RKO (cell line): ENCODE measurements at regions not wholly inside any gene's neighbourhood (a gene's known extent, or its start where the extent isn't known, plus 50 kb on each side); places are given as distances from the start of the nearest gene placed in this dataset.

Experiments
- DNase-seq: peaks from one replicate; pipeline ENCODE4 v3.0.0-alpha.2; 2016; ENCODE audit warnings: low spot score

DNA sequence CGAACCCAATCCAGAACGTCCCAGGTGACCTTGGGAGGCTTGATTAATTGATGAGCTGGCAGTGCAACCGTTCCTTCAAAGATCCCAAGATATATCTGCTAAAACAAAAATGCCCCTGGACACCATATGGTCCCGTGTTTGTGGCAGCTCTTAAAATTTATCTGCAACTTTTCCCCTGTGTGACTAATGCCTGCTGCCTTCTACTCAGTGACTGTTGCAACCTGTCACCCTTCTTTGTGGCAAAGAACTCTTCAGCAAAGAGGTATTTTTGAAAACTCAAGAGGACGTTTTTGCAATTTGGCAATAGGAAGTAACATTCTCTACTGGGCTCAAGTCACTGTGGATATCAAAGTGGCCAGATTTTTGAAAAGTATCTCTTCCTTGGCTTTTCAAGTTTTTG, 75.8 kb upstream of the SOD3 start:
- no peak for DNase-seq

DNA sequence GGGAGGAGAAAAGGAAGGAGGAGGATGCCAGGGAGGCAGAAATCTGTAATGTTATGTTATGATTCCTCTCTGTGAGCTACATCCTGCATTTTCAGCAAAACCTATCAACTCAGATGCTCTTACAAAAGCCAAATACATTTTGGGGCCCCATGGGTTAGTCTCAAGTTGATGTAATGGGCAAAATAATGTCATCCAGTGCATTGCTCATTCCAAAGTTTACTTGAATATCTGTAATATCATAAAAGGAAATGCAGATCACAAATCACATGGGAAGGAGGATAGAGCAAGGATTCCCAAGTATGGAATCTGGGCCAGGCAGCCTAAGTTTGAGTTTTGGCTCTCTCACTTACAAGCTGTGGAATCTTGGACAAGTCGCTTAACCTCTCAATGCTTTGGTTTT, 74.9 kb upstream of the SOD3 start:
- no peak for DNase-seq

DNA sequence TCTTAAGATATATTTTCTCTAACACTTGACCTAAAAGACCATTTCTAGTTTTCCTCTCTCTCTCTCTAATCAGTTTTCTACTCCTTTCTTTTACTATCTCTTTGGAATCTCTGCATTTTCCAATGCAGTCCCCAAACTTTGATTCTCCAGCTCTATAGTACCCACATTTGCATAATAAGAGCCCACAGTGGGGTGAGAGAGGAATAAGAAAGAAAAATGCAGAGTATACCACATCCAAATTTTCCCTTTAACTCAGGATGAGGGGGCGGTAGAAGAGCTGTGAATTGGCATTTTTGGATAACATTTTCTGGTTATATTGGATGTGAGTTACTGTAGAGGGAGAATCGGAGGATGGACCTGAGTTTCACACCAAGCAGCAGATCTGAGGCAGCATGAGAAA, 74.4 kb upstream of the SOD3 start:
- no peak for DNase-seq

DNA sequence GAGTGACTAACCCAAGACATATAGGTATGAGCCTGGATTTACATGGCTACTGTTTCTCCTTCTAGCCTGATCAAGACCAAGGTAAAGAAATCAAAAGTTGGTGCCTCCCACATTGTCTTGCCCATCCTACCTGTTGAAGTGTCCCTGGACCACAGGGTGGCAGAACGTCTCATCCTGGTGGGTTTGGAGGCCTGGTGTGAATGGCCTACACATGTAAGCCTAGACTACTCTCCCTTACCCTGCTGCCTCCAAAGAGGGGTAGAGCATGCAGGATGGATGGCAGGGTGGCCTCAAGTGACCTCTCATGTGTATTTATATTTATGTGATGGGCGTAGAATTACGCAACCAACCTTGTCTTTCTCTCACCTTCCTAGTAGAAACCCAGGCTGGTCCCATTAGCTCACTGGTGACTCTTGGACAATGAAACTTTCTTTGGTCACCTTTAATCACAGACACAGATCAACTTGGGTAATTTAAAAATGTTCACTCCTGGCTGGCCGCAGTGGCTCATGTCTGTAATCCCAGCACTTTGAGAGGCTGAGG, 73.3 kb upstream of the SOD3 start:
- DNase-seq, result no peak

DNA sequence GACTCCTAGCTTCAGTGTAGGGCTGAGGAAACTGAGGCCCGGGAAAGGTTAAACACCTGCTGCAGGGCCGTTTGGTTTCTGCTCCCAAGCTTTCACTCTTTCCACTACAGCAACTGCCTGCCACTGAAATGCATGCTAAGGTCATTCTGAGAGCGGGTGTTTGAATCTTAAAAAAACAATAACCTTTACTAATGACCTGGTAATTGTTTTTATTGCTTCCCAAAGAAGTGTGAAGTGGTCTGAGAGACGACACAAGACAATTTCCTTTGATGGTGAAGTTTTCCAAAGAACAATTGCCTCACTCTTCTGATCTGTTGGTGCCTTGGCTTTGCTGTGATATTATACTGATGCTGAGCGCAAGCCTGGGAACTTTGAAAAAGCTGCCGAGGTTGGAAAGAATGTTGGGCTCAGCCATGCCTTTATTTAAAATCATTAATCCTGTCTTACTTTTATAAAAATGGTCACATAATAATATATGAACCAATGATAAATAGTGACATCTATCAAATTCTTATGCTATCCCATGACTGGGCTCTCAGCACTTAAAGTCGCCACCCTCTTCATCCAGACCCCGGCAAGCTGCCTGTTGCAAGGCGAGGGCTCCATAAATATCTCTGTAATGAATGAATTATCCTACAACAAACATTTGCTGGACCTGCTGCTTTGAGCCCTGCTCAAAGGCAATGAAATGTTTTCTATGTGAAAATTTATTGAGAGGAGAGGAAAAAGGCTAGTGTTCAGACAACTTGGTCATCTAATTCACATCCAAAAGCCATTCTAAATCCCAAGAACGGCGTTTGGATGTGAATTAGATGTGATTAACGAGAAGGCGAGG, 67.8 kb upstream of the SOD3 start:
- no peak for DNase-seq

DNA sequence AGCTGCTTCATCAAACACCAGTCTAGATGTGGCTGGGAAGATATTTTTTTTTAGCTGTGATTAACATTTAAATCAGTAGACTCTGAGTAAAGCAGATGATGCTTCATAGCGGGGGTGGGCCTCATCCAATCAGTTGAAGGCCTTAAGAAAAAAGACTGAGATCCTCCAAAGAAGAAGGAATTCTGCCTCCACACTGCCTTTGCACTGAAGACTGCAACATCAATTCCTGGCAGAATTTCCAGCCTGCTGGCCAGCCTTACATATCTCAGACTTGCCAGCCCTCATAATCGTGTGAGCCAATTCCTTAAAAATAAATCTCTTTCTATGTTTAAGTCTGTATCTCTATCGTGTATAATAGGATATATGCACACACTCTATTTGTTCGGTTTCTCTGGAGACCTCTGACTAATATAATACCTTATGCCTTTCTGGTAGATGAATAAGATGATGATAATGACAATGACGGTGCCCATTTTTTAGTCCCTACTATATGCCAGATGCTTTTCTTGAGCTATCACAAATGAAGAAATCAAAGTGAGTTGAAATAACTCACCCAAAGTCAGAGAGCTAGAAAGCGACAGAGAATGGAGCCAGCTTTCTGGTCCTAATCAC, 66.1 kb upstream of the SOD3 start:
- DNase-seq, result no peak

DNA sequence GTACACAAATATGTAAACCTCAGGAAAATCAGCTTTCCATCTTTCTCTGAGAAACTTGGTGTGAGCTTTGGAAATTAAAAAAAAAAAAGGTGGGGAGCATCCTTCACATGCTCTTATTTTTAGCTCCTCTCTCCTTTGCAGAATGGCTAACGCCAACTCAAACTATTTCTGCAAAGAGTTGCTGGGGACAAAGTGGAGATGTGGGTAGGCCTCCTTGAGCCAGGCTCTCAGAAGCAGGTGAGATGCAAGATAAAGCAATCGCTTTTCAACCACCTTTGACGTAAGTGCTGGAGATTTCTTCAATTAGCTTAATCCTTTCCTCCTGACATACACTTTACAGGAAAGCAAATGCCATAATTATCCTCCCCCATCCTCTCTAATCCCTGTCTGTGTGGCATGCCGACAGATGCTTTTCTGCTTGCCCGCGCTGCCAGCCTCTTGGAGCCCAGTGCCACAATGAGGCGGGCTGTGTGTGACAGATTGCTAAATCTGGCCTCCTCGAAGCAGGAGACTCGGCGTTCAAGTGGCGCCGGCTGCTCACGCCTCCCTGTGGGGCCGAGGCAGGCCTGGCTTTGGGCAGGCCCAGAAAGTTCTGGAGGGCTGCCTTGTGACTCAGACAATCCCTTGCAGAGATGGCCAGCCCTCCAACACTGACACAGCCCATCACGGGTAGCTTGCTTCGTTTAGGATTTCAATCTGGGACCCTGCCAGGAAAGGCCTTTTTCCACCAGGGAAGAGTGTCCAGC, 64.9 kb upstream of the SOD3 start:
- no peak for DNase-seq

DNA sequence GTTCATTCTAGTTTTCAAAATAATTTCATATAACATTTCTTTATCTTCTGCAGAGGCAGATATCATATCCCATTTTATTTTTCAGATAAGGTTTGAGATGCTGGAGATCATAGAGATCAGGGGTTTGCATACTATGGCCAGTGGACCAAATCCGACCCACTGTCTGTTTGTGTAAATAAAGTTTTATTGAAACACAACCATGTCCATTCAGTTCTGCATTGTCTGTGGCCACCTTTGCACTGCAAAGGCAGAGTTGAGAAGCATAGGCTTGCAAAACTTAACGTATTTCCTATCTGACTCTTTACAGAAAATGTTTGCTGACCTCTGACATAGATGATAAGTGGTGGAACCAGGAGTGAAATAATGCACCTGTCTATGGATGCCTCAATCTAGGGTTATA, 63.9 kb upstream of the SOD3 start:
- no peak for DNase-seq

DNA sequence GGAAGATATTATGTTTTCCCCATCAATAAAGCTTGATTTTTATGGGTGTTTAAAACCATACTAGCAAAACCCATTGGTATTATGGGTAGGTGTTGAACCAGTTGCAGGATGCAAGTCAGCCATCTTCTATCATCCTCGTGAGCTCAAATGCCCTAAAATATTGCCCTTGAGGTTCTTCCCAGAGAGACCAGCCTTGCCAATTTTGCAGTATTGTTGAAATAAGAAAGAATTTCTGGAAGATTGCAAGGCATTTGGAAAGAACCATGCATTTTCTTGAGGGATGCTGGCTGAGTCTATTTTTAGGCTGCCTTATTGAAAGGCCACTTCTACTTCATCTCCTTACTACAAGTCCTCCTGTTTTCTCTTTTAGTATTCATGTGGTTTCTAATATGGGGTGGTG, 60.9 kb upstream of the SOD3 start:
- DNase-seq, result no peak

DNA sequence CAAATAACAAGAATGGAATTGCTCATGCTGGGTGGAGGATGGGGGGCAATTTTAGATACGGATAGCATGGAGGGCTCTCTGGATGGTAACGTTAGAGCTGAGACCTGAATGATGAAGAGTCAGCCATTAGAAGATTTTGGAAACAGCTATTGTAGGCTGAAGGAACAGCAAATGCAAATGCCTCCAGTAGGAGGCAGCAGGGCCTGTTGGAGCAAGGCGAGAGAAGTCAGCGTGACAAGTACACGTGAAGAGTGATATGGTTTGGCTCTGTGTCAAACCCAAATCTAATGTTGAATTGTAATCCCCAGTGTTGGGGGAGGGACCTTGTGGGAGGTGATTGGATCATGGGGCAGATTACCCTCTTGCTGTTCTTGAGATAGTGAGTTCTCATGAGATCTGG, 59.3 kb upstream of the SOD3 start:
- DNase-seq, result no peak

DNA sequence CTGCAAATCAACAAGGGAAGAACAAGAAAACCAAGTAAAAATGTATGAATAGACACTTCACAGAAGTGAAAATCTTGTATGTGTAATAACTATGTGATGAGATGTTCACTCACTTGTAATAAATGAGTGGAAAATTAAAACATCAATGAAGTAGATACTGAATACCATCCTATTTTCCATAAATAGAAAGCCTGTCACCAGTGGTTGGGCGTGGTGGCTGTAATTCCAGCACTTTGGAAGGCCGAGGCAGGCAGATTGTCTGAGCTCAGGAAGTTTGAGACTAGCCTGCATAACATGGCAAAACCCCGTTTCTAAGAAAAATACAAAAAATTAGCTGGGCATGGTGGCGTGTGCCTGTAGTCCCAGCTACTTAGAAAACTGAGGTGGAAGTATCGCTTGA, 53.5 kb upstream of the SOD3 start:
- no peak for DNase-seq

DNA sequence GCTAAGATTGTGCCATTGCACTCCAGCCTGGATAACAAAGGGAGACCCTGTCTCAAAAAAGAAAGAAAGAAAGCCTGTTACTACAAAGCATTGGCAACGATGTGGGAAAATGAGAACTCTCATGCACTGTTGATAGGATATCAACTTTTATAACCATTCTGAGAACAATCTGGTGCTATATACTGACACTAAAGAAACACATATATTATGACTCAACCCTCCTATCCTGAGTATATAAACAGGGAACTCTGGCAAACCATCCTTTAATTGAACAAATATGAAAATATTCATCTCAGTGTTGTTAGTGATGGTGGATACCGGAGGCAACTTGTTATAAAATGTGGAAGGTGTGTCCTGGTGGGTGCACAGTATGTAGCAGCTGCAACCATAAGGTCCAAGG, 53.0 kb upstream of the SOD3 start:
- no peak for DNase-seq

DNA sequence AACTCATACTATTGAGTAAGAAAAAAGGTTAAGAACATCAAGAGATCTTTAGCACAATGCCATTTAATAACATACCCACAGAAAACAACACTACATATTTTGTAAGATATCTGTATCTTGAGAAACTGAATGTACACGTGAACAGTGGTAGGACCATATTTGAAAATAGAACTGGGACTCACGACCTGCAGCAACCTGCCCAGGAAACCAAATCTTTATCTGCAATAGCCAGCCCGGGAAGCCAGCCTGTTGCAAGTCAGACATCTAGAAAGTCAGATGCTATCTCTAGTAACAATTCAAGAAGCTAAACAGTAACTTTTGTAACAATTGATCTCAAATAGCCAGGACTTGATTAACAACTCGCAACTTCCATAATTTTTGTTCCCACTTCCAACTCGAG, 52.6 kb upstream of the SOD3 start:
- DNase-seq, result no peak

DNA sequence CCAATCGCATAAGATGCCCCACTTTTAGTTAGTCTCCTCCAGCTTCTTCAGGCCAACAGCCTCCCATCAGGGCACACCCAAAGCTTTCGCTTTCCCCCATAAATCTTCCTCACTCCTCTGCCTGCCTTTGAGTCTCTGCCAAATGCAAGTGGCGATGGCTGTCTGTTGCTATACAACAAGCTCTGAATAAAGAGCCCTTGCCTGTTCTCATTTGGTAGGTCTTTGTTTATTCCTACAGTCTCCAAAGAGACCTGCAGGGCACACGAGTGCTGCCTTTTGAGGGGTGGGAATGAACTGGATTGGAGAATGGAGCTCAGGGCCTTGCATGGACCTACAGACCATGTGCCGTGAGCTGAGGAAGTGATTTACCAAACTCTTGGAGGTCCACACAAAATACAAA, 52.2 kb upstream of the SOD3 start:
- no peak for DNase-seq

DNA sequence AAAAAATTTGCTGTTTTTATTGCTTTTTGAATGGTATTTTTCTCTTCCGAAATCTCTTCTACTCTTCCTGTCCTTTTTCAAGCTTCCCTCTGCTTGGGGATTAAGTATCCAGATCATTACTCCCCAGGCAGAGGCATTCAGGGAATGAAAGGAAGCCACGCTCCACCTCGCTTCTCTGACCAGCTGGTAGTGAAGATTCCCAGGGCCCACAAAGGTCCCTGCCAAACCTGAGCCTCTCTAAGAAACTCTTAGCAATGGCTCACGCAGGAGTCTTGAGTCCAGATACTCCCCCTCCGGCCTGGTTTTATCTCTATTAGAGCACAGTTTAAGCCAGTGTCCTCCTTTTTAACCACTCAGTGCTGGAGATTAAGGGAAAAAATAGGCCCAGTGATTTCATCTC, 51.4 kb upstream of the SOD3 start:
- no peak for DNase-seq

DNA sequence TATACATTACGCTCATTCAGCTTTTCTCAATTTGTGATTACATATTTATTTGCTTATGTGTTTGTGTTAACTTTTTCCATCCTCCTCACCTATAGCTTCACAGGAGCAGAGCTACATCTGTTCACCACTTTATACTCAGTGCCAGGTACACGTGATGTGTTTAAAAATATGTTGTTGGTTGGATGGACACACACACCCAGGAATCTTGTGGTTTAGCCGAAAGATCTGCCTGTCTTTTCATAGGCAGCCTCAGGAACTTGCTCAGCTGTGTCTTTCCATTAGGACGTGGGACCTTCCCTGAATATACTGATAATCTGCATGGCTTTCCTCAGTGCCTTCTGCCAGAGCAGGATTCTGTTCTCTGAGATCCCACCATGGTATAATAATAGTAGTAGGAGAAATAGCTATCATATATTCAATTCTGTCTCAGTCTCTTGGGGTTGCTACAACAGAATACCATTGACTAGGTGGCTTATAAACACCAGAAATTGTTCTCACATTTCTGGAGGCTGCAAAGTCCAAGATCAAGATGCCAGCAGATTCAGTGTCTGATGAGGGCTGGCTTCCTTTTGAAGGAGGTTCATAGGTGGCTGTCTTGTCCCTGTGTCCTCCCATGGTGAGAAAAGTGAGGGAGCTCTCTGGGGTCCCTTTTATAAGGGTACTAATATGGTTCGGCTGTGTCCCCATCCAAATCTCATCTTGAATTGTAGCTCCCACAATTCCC, 50.0 kb upstream of the SOD3 start:
- no peak for DNase-seq
